IMR-90 (cell line): ENCODE measurements at regions not wholly inside any gene's neighbourhood (a gene's known extent, or its start where the extent isn't known, plus 50 kb on each side); places are given as distances from the start of the nearest gene placed in this dataset.

Source experiments
- ATAC-seq: fragments of 200-7000 bp; cut with Tn5 transposase; 2 replicates; pipeline ENCODE4 v1.9.1; 2020; ENCODE audit warnings: low read depth, mild to moderate bottlenecking, moderate library complexity
- BruUV-seq: library from RNA; stranded (reverse); fragments of 400-500 nt; replicated peaks from 2 replicates; lab custom pipeline; 2021; lab: Mats Ljungman, UMichigan
- CTCF ChIA-PET: fragments of 300-600 bp; formaldehyde crosslinking; extraction: SDS; loops from one replicate; lab custom pipeline; 2021; ENCODE audit warnings: antibody characterized with exemption; lab: Yijun Ruan, JAX
- POLR2A ChIA-PET: fragments of 300-600 bp; sonication (Branson Sonifier 250); formaldehyde crosslinking; loops from one replicate; lab custom pipeline; 2022; ENCODE audit warnings: antibody characterized with exemption; ENCODE audit not compliant: unreplicated experiment; lab: Charles Lee
- DNase-seq: peaks from one replicate; pipeline ENCODE4 v3.0.0; 2013
- H2AFZ ChIP-seq: replicated peaks from 2 replicates; pipeline ENCODE3; 2013; ENCODE audit warnings: low read length, mild to moderate bottlenecking; ENCODE audit not compliant: poor library complexity
- H2AK5ac ChIP-seq: 2 replicates; pipeline ENCODE4 v1.6.1; 2013; ENCODE audit warnings: low read depth, low read length, inconsistent platforms
- H2AK9ac ChIP-seq: replicated peaks from 2 replicates; pipeline ENCODE3; 2013; ENCODE audit warnings: mild to moderate bottlenecking, low read depth, low read length, moderate library complexity; ENCODE audit not compliant: poor library complexity
- H2BK120ac ChIP-seq: 2 replicates; pipeline ENCODE4 v1.6.1; 2013; ENCODE audit warnings: low read depth, low read length, inconsistent platforms
- H2BK15ac ChIP-seq: 3 replicates; pipeline ENCODE4 v1.6.1; 2013; ENCODE audit warnings: low read depth, low read length, inconsistent platforms
- H2BK20ac ChIP-seq: 2 replicates; pipeline ENCODE4 v1.6.1; 2013; ENCODE audit warnings: low read depth, mild to moderate bottlenecking, inconsistent platforms, low read length, moderate library complexity
- H2BK5ac ChIP-seq: 2 replicates; pipeline ENCODE4 v1.6.1; 2013; ENCODE audit warnings: mild to moderate bottlenecking, low read depth, low read length, inconsistent platforms; ENCODE audit not compliant: poor library complexity, severe bottlenecking
- H3K14ac ChIP-seq: replicated peaks from 2 replicates; pipeline ENCODE4 v1.6.1; 2013; ENCODE audit warnings: low read depth, low read length, inconsistent platforms
- H3K18ac ChIP-seq: 2 replicates; pipeline ENCODE4 v1.6.1; 2013; ENCODE audit warnings: low read depth, low read length, control low read depth
- H3K23ac ChIP-seq: 2 replicates; pipeline ENCODE4 v1.6.1; 2013; ENCODE audit warnings: low read depth, low read length, inconsistent platforms
- H3K27ac ChIP-seq: 2 replicates; pipeline ENCODE4 v1.5.1; 2013; ENCODE audit warnings: mild to moderate bottlenecking, control low read depth, low read length; ENCODE audit not compliant: insufficient read depth
- H3K27me3 ChIP-seq: 2 replicates; pipeline ENCODE4 v1.6.1; 2013; ENCODE audit warnings: low read length; ENCODE audit not compliant: control insufficient read depth, insufficient read depth
- H3K36me3 ChIP-seq: 2 replicates; pipeline ENCODE4 v1.6.1; 2013; ENCODE audit warnings: low read length, mixed read lengths; ENCODE audit not compliant: control insufficient read depth, insufficient read depth
- H3K4ac ChIP-seq: 2 replicates; pipeline ENCODE4 v1.6.1; 2013; ENCODE audit warnings: low read depth, low read length, inconsistent platforms
- H3K4me1 ChIP-seq: 2 replicates; pipeline ENCODE4 v1.6.1; 2013; ENCODE audit warnings: low read length, mixed read lengths; ENCODE audit not compliant: control insufficient read depth, insufficient read depth
- H3K4me2 ChIP-seq: 2 replicates; pipeline ENCODE4 v1.6.1; 2013; ENCODE audit warnings: low read depth, mild to moderate bottlenecking, control low read depth, low read length, moderate library complexity
- H3K4me3 ChIP-seq: 2 replicates; pipeline ENCODE4 v1.5.1; 2013; ENCODE audit warnings: low read depth, mild to moderate bottlenecking, control low read depth, low read length, moderate library complexity; ENCODE audit not compliant: insufficient read depth
- H3K56ac ChIP-seq: 2 replicates; pipeline ENCODE4 v1.6.1; 2013; ENCODE audit warnings: low read length, inconsistent platforms; ENCODE audit not compliant: insufficient read depth; ENCODE audit errors: extremely low read depth
- H3K79me1 ChIP-seq, 2 experiments: 2 replicates each; pipeline ENCODE4 v1.6.1; 2013; ENCODE audit warnings: low read length in 2 of 2, inconsistent platforms in 1 of 2, low read depth in 1 of 2
- H3K9ac ChIP-seq: 2 replicates; pipeline ENCODE4 v1.6.1; 2013; ENCODE audit warnings: low read depth, low read length, control low read depth
- H3K9me1 ChIP-seq: 2 replicates; pipeline ENCODE4 v1.6.1; 2013; ENCODE audit warnings: low read length, inconsistent platforms; ENCODE audit not compliant: insufficient read depth
- H3K9me3 ChIP-seq: 2 replicates; pipeline ENCODE4 v1.6.1; 2013; ENCODE audit warnings: low read length; ENCODE audit not compliant: control insufficient read depth, insufficient read depth
- H4K20me1 ChIP-seq: 2 replicates; pipeline ENCODE4 v1.6.1; 2013; ENCODE audit warnings: low read length, inconsistent platforms; ENCODE audit not compliant: insufficient read depth
- H4K5ac ChIP-seq: 2 replicates; pipeline ENCODE4 v1.6.1; 2013; ENCODE audit warnings: mild to moderate bottlenecking, low read depth, low read length, control low read depth
- H4K8ac ChIP-seq, 2 experiments: 2 replicates each; pipeline ENCODE4 v1.6.1; 2013; ENCODE audit warnings: low read depth in 2 of 2, low read length in 2 of 2, control low read depth in 1 of 2, inconsistent platforms in 1 of 2
- H4K91ac ChIP-seq: 2 replicates; pipeline ENCODE4 v1.6.1; 2013; ENCODE audit warnings: low read depth, low read length, inconsistent platforms; ENCODE audit not compliant: insufficient read depth
- NFE2L2 ChIP-seq: fragments of 150-350 bp; IDR thresholded peaks from 2 replicates; pipeline ENCODE4 v1.6.1; 2016; ENCODE audit warnings: low read depth, mild to moderate bottlenecking, low read length
- WGBS, 2 experiments: methylation state at CpG; one replicate each; pipeline versions ENCODE4 v1.1.5 to v1.1.7; 2013; ENCODE audit warnings: missing lambda C conversion rate in 2 of 2; ENCODE audit not compliant: insufficient read length in 1 of 2; ENCODE audit errors: extremely low coverage in 2 of 2; 5-methylcytosine and 5-hydroxymethylcytosine counted together
- dilution Hi-C: fragments of 300-500 bp; cut with HindIII; formaldehyde crosslinking; loops from one replicate; pipeline ENCODE4 v1.14.3; 2018; ENCODE audit warnings: low sequenced_read_pairs; ENCODE audit not compliant: unreplicated experiment
- in situ Hi-C: fragments of 300-500 bp; cut with MboI; formaldehyde crosslinking; loops from 3 replicates; pipeline ENCODE4 v1.14.3; 2019; ENCODE audit warnings: low sequenced_read_pairs, inconsistent platforms, mixed read lengths
- intact Hi-C: fragments of 100-400 bp; cut with micrococcal nuclease; formaldehyde crosslinking; loops from 2 replicates; pipeline ENCODE4 v1.10.0; 2022

- H3K27ac ChIP-seq, result no peak overlapping the region
- no peak overlapping the region for H4K8ac ChIP-seq
- H2AK5ac ChIP-seq, result no peak overlapping the region
- H3K9me3 ChIP-seq, result no peaks in the 10 kb centered on the region
- no peak overlapping the region for H3K4ac ChIP-seq
- in situ Hi-C loops (no loop called here), intact Hi-C loops (no loop called here), dilution Hi-C loops (no loop called here)
- no peaks in the 10 kb centered on the region for H3K36me3 ChIP-seq
- no peak overlapping the region for H3K9ac ChIP-seq
- no peak overlapping the region for H2BK5ac ChIP-seq
- no peak overlapping the region for H4K91ac ChIP-seq
- TF ChIP-seq NFE2L2, result no peak
- H2AFZ ChIP-seq, result no peak overlapping the region
- no peaks in the 10 kb centered on the region for H3K4me1 ChIP-seq
- no peak overlapping the region for H2BK120ac ChIP-seq
- no peak overlapping the region for H3K4me3 ChIP-seq
- no peak overlapping the region for H4K5ac ChIP-seq
- H3K14ac ChIP-seq, result no peak overlapping the region
- no peak overlapping the region for H3K4me2 ChIP-seq
- no peaks in the 10 kb centered on the region for H3K79me1 ChIP-seq
- H3K23ac ChIP-seq, result no peak overlapping the region
- no peak overlapping the region for H2BK20ac ChIP-seq
- H2AK9ac ChIP-seq, result no peak overlapping the region
- no peak for DNase-seq
- no peaks in the 10 kb centered on the region for H3K9me1 ChIP-seq
- peaks cover 19% of the 10 kb centered on the region for H3K27me3 ChIP-seq
- POLR2A ChIA-PET, result no interaction called here
- no peak overlapping the region for H2BK15ac ChIP-seq
- CTCF ChIA-PET, result no interaction called here
- WGBS, 2 experiments, result 66% methylated on average over 18 of the region's 22 CpGs; no CpG with 5 or more reads in 1 of the 2 experiments
- H3K18ac ChIP-seq, result no peak overlapping the region
- H3K56ac ChIP-seq, result no peak overlapping the region
- no peak for ATAC-seq
- no peaks in the 10 kb centered on the region for H4K20me1 ChIP-seq
- no TSS peak for BruUV-seq
Observed at GRCh38 chr20:63138855-63139341, 77.0 kb downstream of the YTHDF1 start.
